Spleen (tissue), 11 donors: ENCODE measurements at regions not wholly inside any gene's neighbourhood (a gene's known extent, or its start where the extent isn't known, plus 50 kb on each side); places are given as distances from the start of the nearest gene placed in this dataset.

Experiments
- DNase-seq: peaks from one replicate; pipeline ENCODE4 v3.0.0-alpha.2; 2020
- H3K27ac ChIP-seq, 8 donors: fragments of 200-600 bp; sonication (generic) in 7 of 8; 1 replicate in 4 of 8; 2 replicates in 4 of 8; pipeline versions ENCODE4 v1.5.0 to v1.8.0; 2016 to 2021; ENCODE audit warnings: inconsistent platforms in 4 of 8, mild to moderate bottlenecking in 4 of 8, moderate library complexity in 1 of 8
- H3K27me3 ChIP-seq, 7 donors: fragments of 200-600 bp; sonication (generic) in 6 of 7; replicated peaks in 1 of 7; 1 replicate in 4 of 7; 2 replicates in 3 of 7; pipeline versions ENCODE4 v1.5.0 to v1.8.0; 2016 to 2021; ENCODE audit warnings: inconsistent platforms in 3 of 7, mild to moderate bottlenecking in 1 of 7
- H3K36me3 ChIP-seq, 6 donors: fragments of 200-600 bp; sonication (generic) in 5 of 6; 1 replicate in 4 of 6; 2 replicates in 2 of 6; pipeline versions ENCODE4 v1.5.0 to v1.8.0; 2016 to 2021; ENCODE audit warnings: inconsistent platforms in 2 of 6
- H3K4me1 ChIP-seq, 6 donors: fragments of 200-600 bp; sonication (generic) in 5 of 6; 1 replicate in 3 of 6; 2 replicates in 3 of 6; pipeline versions ENCODE4 v1.5.0 to v1.8.0; 2016 to 2021; ENCODE audit warnings: inconsistent platforms in 3 of 6
- H3K4me3 ChIP-seq, 8 donors: fragments of 200-600 bp; sonication (generic) in 7 of 8; 1 replicate in 4 of 8; 2 replicates in 4 of 8; pipeline versions ENCODE4 v1.5.0 to v1.8.0; 2016 to 2021; ENCODE audit warnings: inconsistent platforms in 4 of 8, mild to moderate bottlenecking in 4 of 8, moderate library complexity in 2 of 8
- H3K9me3 ChIP-seq, 8 donors: fragments of 200-600 bp; sonication (generic) in 7 of 8; 1 replicate in 4 of 8; 2 replicates in 4 of 8; pipeline versions ENCODE4 v1.5.0 to v1.8.0; 2016 to 2021; ENCODE audit warnings: inconsistent platforms in 4 of 8
- CTCF ChIP-seq, 11 experiments: fragments of 200-600 bp in 7 of 11; fragments of 450-650 bp in 4 of 11; sonication (generic) in 4 of 11; IDR thresholded peaks in 8 of 11; conservative IDR thresholded peaks in 3 of 11; 1 replicate in 7 of 11; 2 replicates in 4 of 11; pipeline versions ENCODE4 v1.4.0 to v1.8.0; 2016 to 2021; ENCODE audit warnings: antibody characterized with exemption in 11 of 11, inconsistent platforms in 4 of 11, mild to moderate bottlenecking in 1 of 11
- POLR2A ChIP-seq, 3 donors: fragments of 450-650 bp; IDR thresholded peaks; one replicate each; pipeline ENCODE4 v1.5.1; 2017; ENCODE audit warnings: antibody characterized with exemption in 3 of 3, mild to moderate bottlenecking in 1 of 3
- POLR2AphosphoS5 ChIP-seq, 3 donors: sonication (generic); formaldehyde crosslinking; IDR thresholded peaks; one replicate each; pipeline ENCODE4 v1.5.1; 2017; ENCODE audit warnings: antibody characterized with exemption in 3 of 3
- WGBS, 5 donors: extraction: QIAGEN DNeasy Blood & Tissue Kit in 3 of 5; methylation state at CpG; one replicate each; pipeline versions ENCODE4 v1.1.5 to v1.1.7; 2013 to 2018; 5-methylcytosine and 5-hydroxymethylcytosine counted together
- intact Hi-C: fragments of 100-400 bp; cut with DNase I; formaldehyde crosslinking; loops from one replicate; pipeline ENCODE4 v1.15.0; 2023; ENCODE audit warnings: low total_unique reads
- donor health status: healthy with polysubstance abuse.
- donor health status: DM: no; HTN: no; CAD: no; lungs with moderate emphysema.
- donor health status: DM: no; HTN: no; CAD: no.
- donor health status: Bipolar disorder and iron deficiency.
- donor health status: healthy.
- donor health status: DM: no; HTN: no; CAD: no.
- donor health status: DM: yes; HTN: yes; CAD: no.

- no peak for DNase-seq
- Histone ChIP-seq H3K27ac (no peak overlapping the region), H3K36me3 (no peaks in the 10 kb centered on the region), H3K4me1 (no peaks in the 10 kb centered on the region), H3K4me3 (no peak overlapping the region), H3K9me3 (peaks cover 0 to 3% (median 0%) of the 10 kb centered on the region in 8 donors), H3K27me3 (no peaks in the 10 kb centered on the region)
- TF ChIP-seq CTCF (IDR thresholded peaks at IDR 0.05 in 8 of 11, conservative IDR thresholded peaks at IDR 0.05 in 3 of 11) (no peak), POLR2A (IDR thresholded peaks at IDR 0.05) (no peak), POLR2AphosphoS5 (IDR thresholded peaks at IDR 0.05) (no peak)
- 84 to 97% (median 94%) methylated on average over 1 of the region's 1 CpG for WGBS, 5 donors
- intact Hi-C loops: no loop called here
Observed at GRCh38 chr6:103629613-103630012, 1230.1 kb downstream of the HACE1 start.

GRCh38 chr6:103617642-103618041, 1242.1 kb downstream of the HACE1 start:
- H3K9me3 ChIP-seq: peaks cover 0 to 8% (median 0%) of the 10 kb centered on the region in 8 donors

GRCh38 chr6:103587722-103588121, 1272.0 kb downstream of the HACE1 start:
- intact Hi-C loops: no loop called here
- peaks cover 0 to 8% (median 0%) of the 10 kb centered on the region in 8 donors for H3K9me3 ChIP-seq
- no peaks in the 10 kb centered on the region for H3K4me1 ChIP-seq
- TF ChIP-seq POLR2AphosphoS5 (IDR thresholded peaks at IDR 0.05) (no peak), CTCF (IDR thresholded peaks at IDR 0.05 in 8 of 11, conservative IDR thresholded peaks at IDR 0.05 in 3 of 11) (no peak), POLR2A (IDR thresholded peaks at IDR 0.05) (no peak)
- 61 to 94% (median 68%) methylated on average over 3 of the region's 3 CpGs for WGBS, 5 donors
- H3K27me3 ChIP-seq: no peaks in the 10 kb centered on the region
- no peaks in the 10 kb centered on the region for H3K36me3 ChIP-seq
- no peak overlapping the region for H3K27ac ChIP-seq
- DNase-seq: no peak
- no peak overlapping the region for H3K4me3 ChIP-seq

More at GRCh38 chr6:103617642-103618041, 1242.1 kb downstream of the HACE1 start:
- WGBS, 5 donors: 84 to 98% (median 92%) methylated on average over 1 of the region's 1 CpG
- H3K4me3 ChIP-seq: no peak overlapping the region
- H3K27me3 ChIP-seq: no peaks in the 10 kb centered on the region
- no peaks in the 10 kb centered on the region for H3K36me3 ChIP-seq
- intact Hi-C loops: no loop called here
- TF ChIP-seq CTCF (IDR thresholded peaks at IDR 0.05 in 8 of 11, conservative IDR thresholded peaks at IDR 0.05 in 3 of 11) (no peak), POLR2AphosphoS5 (IDR thresholded peaks at IDR 0.05) (no peak), POLR2A (IDR thresholded peaks at IDR 0.05) (no peak)
- no peak for DNase-seq
- no peaks in the 10 kb centered on the region for H3K4me1 ChIP-seq
- no peak overlapping the region for H3K27ac ChIP-seq

GRCh38 chr6:103578115-103578514, 1281.6 kb downstream of the HACE1 start:
- DNase-seq: no peak
- Histone ChIP-seq H3K27ac (no peak overlapping the region), H3K36me3 (no peaks in the 10 kb centered on the region), H3K4me1 (no peaks in the 10 kb centered on the region), H3K27me3 (no peaks in the 10 kb centered on the region), H3K4me3 (no peak overlapping the region), H3K9me3 (peaks cover 0 to 22% (median 6%) of the 10 kb centered on the region in 8 donors)
- WGBS, 5 donors: 70 to 84% (median 78%) methylated on average over 3 of the region's 3 CpGs
- TF ChIP-seq POLR2A (IDR thresholded peaks at IDR 0.05): no peak
- TF ChIP-seq POLR2AphosphoS5 (IDR thresholded peaks at IDR 0.05): no peak
- TF ChIP-seq CTCF (IDR thresholded peaks at IDR 0.05 in 8 of 11, conservative IDR thresholded peaks at IDR 0.05 in 3 of 11): no peak
- intact Hi-C loops: no loop called here
